NCI-H1105 (cell line): ENCODE measurements at regions not wholly inside any gene's neighbourhood (a gene's known extent, or its start where the extent isn't known, plus 50 kb on each side); places are given as distances from the start of the nearest gene placed in this dataset.

Experiments used
- DNase-seq: peaks from one replicate; lab custom pipeline; 2025; lab: John Stamatoyannopoulos, UW

- no peak for DNase-seq
These were observed 740.5 kb downstream of the GALR1 start for GRCh38 chr18:77990131-77990530.

GRCh38 chr18:77990901-77991300, 741.3 kb downstream of the GALR1 start:
- DNase-seq, result no peak

DNA sequence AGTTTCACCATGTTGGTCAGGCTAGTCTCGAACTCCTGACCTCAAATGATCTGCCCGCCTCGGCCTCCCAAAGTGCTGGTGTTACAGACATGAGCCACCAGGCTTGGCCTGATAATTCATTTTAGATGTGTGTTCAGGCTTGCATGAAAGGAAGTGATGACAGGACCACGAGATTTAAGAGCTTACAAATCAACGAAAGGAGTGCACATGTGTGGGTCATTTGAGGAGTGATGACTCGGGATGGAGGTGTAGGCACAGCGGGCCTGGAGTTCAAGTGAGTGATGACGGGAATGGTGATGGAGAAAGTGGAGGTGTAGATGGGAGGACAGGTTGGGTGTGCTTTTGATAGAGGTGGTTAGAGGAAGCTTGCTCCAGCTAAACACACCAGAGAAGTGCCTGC, 742.4 kb downstream of the GALR1 start:
- DNase-seq, result no peak

DNA sequence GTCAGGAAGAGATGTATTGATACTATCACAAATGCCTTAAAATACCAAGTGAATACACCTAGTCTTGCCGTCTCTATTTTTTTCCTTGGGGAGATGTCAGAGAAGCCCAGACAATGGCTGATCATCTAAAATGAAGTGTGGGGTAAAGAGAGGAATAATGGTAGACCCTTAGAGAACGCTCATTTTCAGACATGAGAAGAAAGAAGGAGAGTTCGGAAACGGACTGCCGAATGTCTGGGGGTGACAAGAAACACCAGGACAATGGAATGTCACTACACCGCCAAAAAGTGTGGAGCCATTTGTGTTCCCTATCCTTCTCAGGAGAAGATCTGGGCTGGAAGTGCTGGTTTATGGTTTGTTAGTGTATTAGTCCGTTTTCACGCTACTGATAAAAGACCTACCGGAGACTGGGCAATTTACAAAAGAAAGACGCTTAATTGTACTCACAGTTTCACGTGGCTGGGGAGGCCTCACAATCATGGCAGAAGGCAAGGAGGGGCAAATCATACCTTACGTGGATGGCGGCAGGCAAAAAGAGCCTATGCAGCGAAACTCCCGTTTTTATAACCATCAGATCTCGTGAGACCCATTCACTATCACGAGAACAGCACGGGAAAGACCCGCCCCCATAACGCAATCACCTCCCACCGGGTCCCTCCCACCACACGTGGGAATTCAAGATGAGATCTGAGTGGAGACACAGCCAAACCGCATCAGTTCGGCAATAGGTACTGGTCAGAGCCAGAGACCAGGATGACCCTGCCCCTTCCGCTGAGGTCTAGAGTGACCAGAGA, 743.7 kb downstream of the GALR1 start:
- no peak for DNase-seq

DNA sequence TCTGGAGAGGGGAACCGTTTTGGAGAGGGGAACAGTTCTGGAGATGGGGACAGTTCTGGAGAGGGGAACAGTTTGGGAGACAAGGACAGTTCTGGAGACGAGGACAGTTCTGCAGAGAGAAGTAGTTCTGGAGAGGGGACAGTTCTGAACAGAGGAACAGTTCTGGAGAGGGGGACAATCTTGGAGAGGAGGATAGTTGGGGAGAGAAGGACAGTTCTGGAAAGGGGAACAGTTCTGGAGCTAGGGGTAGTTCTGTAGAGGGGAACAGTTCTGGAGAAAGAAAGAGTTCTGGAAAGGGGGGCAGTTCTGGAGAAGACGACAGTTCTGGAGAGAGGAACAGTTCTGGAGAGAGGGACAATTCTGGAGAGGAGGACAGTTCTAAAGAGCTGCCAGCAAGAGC, 745.9 kb downstream of the GALR1 start:
- no peak for DNase-seq

- no peak for DNase-seq
These were observed 747.1 kb downstream of the GALR1 start for GRCh38 chr18:77996737-77997136.

- no peak for DNase-seq
These were observed 752.2 kb downstream of the GALR1 start for GRCh38 chr18:78001811-78002210.

DNA sequence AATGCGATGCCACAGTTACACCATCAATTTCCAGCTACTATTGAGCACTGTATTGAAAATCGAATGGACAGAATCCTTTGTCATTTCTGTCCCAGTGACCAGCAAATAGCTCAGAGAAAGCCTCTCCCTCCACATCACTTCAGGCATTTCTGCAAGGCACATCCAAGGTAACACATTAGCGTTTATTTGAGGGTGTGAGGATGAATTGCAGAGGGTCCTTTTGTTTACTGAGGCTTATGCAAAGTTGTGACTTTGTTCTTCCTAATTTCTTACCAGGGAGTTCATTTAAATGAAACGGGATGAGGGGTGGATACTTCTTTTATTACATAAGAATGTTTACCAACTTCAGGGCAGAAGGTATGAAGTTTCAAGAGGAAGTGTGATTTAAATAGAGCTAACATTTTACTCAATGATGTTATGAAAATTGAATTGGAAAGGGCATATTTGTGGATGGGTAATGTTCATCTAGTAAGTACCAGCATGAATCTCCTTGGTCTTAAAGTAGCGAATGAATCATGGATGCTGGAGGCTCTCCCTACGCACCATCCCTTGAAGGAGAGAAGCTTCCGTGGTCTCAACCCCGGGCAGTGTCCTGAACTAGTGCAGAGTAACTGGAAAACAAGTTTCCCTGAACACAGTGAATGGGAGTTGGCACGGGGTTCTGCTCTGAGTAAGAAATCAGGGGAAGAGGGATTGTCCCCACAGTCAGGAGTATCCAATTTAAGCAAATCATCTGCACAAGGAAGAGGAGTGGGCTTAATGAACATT, 756.5 kb downstream of the GALR1 start:
- DNase-seq, result no peak

- no peak for DNase-seq
These were observed 757.2 kb downstream of the GALR1 start for GRCh38 chr18:78006774-78007260.

GRCh38 chr18:78010363-78010762, 760.7 kb downstream of the GALR1 start:
- DNase-seq, result no peak

DNA sequence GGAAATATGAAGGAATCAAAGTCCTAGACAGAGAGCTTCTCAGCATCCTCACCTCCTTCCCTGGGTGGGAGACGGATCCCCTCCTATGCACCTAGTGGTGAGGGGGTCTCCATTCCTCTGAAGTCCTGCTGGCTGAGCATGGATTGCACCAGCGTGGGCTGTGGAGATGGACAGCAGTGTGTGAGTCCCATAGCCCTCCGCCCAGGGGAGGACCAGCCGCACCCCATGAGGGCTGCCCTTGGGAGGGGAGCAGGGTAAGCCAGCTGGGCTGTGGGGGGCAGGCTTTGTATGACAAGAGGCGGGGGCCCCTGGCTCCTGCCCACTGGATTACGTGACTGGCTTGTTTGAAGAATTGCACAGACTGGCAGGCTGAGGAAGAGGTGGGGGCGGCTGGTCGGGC, 768.2 kb downstream of the GALR1 start:
- DNase-seq, result no peak

GRCh38 chr18:78021196-78021595, 771.5 kb downstream of the GALR1 start:
- no peak for DNase-seq

- no peak for DNase-seq
These were observed 781.9 kb downstream of the GALR1 start for GRCh38 chr18:78031589-78031988.

GRCh38 chr18:78031991-78032390, 782.3 kb downstream of the GALR1 start:
- no peak for DNase-seq

DNA sequence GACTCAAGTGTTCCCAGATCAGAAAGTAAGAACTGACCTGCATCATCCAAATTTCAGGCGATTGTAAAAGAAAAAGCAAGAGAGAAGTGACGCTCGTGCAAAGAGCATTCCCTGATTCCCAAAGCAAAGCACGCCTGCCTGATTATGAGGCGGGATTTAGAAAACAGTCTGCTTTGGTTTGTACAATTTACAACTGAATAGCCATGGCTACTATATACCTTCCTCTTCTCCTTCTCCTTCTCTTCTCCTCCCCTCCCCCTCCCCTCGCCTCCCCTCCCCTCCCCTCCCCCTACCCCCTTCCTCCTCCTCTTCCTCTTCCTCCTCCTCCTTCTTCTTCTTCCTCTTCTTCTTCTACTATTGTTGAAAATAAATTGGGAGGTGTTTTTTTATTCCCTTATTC, 782.9 kb downstream of the GALR1 start:
- no peak for DNase-seq

DNA sequence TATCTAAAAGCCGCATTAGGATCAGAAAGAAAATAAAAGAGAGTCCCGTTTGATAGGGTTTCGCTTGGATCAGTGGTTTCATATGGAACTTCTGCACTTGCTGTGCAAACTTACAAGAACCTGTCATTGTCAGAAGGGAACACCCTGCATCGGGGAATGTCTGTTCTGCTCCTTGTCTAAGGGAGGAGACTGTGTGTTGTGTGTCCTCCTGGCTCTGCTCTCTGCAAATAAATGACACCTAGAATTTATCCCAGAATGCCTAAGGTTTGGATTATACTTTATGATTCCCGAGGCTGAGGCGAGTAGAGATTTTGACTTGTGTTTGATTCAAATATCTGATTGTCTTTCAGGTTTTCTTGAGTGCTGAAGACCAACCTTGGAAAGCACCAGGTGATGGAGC, 785.1 kb downstream of the GALR1 start:
- DNase-seq, result no peak

- DNase-seq, result no peak
These were observed 791.6 kb downstream of the GALR1 start for GRCh38 chr18:78041218-78041617.

DNA sequence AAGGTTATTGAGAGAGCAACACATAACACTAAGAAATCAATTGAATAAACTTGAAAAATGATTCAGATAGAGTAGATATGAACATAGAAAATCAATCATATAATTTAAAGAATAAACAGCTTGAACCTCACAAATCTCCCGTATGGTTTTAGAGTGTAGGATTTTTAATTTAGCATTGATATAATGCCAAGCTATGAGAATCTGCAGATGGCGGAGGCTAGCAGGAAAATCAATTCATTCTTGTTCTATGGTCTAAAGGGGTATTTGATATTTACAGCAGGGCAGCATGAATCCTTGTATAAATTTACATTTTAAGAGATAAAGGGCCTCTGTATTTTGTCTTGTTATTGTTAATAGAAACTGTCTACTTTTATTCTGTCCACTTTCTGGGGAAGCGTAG, 797.0 kb downstream of the GALR1 start:
- no peak for DNase-seq

DNA sequence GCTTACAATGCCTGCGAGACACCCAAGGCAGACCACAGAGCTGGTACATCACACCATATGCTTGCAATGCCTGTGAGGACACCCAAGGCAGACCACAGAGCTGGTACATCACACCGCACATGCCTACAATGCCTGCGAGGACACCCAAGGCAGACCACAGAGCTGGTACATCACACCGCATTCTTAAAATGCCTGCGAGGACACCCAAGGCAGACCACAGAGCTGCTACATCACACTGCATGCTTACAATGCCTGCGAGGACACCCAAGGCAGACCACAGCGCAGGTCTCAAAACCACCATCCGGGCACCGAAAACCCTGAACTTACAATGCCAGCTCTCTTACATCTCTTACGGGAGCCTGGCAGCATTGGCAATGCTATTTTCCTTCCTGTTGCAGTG, 799.6 kb downstream of the GALR1 start:
- DNase-seq, result no peak

DNA sequence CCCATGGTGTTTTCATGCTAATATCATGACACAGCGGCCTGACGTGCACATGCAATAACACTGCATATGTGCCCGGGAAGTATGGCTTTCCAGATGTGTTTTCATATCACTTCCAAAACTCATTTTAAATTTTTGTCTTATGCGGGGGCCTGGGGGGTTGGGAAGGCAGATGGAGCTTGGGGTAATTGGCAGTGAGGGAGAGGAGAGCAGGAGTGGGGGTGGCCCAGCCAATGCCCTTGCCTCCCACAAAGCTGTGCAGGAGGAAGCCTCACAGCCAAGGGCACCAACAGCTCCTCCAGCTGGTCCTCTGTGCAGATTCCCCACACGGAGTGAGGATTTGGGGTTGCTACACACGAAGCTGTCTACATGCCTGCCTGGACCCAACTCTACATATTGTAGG, 805.2 kb downstream of the GALR1 start:
- DNase-seq, result no peak

GRCh38 chr18:78056011-78056410, 806.4 kb downstream of the GALR1 start:
- no peak for DNase-seq

DNA sequence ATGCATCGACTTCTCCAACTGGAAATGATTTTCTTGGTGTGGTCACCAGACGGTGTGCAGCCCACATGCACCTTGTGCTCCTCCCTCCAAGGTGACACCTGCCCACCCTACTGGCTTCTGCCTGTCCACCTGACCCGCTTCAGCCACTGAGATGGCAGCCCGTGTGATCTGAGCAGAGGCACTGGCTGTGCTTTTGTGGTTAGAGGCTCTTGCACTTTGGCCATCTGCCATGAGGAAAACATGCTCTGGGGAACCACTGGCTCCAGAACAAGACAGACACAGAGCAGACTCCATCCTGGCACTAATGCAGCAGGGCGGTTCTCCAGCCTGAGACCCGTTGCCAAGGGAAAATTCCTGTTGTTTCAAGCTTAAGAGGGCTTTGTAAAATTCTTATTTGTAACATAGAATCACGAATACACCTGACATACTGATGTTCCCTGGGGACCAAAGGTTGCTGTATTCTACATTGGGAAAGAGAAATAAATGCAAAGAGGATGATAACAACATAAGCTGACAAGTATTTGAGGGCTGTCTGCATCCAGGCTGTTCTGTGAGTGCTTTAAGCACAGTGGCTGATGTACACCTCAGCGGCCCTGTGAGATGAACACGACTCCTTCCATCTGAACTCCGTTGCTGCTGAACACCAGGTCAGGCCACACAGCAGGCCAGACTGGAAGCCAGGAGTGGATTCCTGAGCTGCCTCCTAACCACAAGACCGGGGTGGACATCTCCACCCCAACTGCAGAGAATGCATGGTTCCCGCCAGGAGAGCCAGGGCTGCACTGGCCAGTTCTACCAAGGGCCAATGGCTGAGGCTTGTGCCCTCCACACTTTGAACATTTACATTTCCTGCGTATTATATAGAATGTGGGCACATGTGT, 820.4 kb downstream of the GALR1 start:
- peak; percentile 19 for DNase-seq
